ENCODE measurements at regions not wholly inside any gene's neighbourhood (a gene's known extent, or its start where the extent isn't known, plus 50 kb on each side); places are given as distances from the start of the nearest gene placed in this dataset.

- ATAC-seq: no peak
- DNase-seq: no peak
- TF ChIP-seq CTCF (IDR thresholded peaks at IDR 0.05): no peak
- peaks cover 7% of the 10 kb centered on the region for H3K36me3 Mint-ChIP-seq
- H3K27me3 ChIP-seq (ENCODE audit: control insufficient read depth, insufficient read depth, low read length): no peaks in the 10 kb centered on the region
- H3K36me3 ChIP-seq (ENCODE audit: control insufficient read depth, insufficient read depth, low read length): no peaks in the 10 kb centered on the region
- WGBS (ENCODE audit: insufficient coverage): 91% methylated on average over 5 of the region's 5 CpGs
- H3K4me1 ChIP-seq (ENCODE audit: control insufficient read depth, insufficient read depth, low read length): no peaks in the 10 kb centered on the region
- H3K4me3 Mint-ChIP-seq: no peak overlapping the region
- H3K27ac ChIP-seq (ENCODE audit: low read length): no peak overlapping the region
- H3K4me3 ChIP-seq (ENCODE audit: low read length): no peak overlapping the region
- intact Hi-C loops (cut with micrococcal nuclease): no loop called here
- peaks cover 3 to 4% of the 10 kb centered on the region in 2 donors for H3K9me3 Mint-ChIP-seq
- peaks cover 0 to 3% of the 10 kb centered on the region in 2 donors for H3K27me3 Mint-ChIP-seq (ENCODE audit: low read depth in 2 of 2)
- no peaks in the 10 kb centered on the region for H3K9me3 ChIP-seq (ENCODE audit: control insufficient read depth, insufficient read depth, low read length)
- H3K27ac Mint-ChIP-seq: no peak overlapping the region
- H3K4me1 Mint-ChIP-seq: no peaks in the 10 kb centered on the region
Observed at GRCh38 chr13:59415498-59415897, 748.2 kb downstream of the DIAPH3 start.

GRCh38 chr13:59416561-59416960 is 747.2 kb downstream of the DIAPH3 start:
- Mint-ChIP-seq H3K4me3 (no peak overlapping the region), H3K36me3 (peaks cover 7% of the 10 kb centered on the region), H3K4me1 (no peaks in the 10 kb centered on the region), H3K27me3 (ENCODE audit: low read depth in 2 of 2) (no peaks in the 10 kb centered on the region), H3K9me3 (peaks cover 0 to 4% of the 10 kb centered on the region in 2 donors), H3K27ac (no peak overlapping the region)
- DNase-seq: no peak
- H3K27me3 ChIP-seq (ENCODE audit: control insufficient read depth, insufficient read depth, low read length): no peaks in the 10 kb centered on the region
- intact Hi-C loops (cut with micrococcal nuclease): no loop called here
- no peak for ATAC-seq
- no peaks in the 10 kb centered on the region for H3K36me3 ChIP-seq (ENCODE audit: control insufficient read depth, insufficient read depth, low read length)
- H3K4me1 ChIP-seq (ENCODE audit: control insufficient read depth, insufficient read depth, low read length): no peaks in the 10 kb centered on the region
- H3K9me3 ChIP-seq (ENCODE audit: control insufficient read depth, insufficient read depth, low read length): no peaks in the 10 kb centered on the region
- 83% methylated on average over 2 of the region's 2 CpGs for WGBS (ENCODE audit: insufficient coverage)
- H3K27ac ChIP-seq (ENCODE audit: low read length): no peak overlapping the region
- no peak for TF ChIP-seq CTCF (IDR thresholded peaks at IDR 0.05)
- no peak overlapping the region for H3K4me3 ChIP-seq (ENCODE audit: low read length)

- Mint-ChIP-seq H3K36me3 (no peaks in the 10 kb centered on the region), H3K27me3 (ENCODE audit: low read depth in 2 of 2) (no peaks in the 10 kb centered on the region), H3K4me3 (no peak overlapping the region), H3K9me3 (no peaks in the 10 kb centered on the region), H3K4me1 (no peaks in the 10 kb centered on the region), H3K27ac (no peak overlapping the region)
- no peak for TF ChIP-seq CTCF (IDR thresholded peaks at IDR 0.05)
- Histone ChIP-seq H3K36me3 (ENCODE audit: control insufficient read depth, insufficient read depth, low read length) (no peaks in the 10 kb centered on the region), H3K27ac (ENCODE audit: low read length) (no peak overlapping the region), H3K4me1 (ENCODE audit: control insufficient read depth, insufficient read depth, low read length) (no peaks in the 10 kb centered on the region), H3K4me3 (ENCODE audit: low read length) (no peak overlapping the region), H3K9me3 (ENCODE audit: control insufficient read depth, insufficient read depth, low read length) (no peaks in the 10 kb centered on the region), H3K27me3 (ENCODE audit: control insufficient read depth, insufficient read depth, low read length) (no peaks in the 10 kb centered on the region)
- 70% methylated on average over 4 of the region's 4 CpGs for WGBS (ENCODE audit: insufficient coverage)
- intact Hi-C loops (cut with micrococcal nuclease): no loop called here
- DNase-seq (no peak), ATAC-seq (no peak)
Observed at GRCh38 chr13:59422646-59423045, 741.1 kb downstream of the DIAPH3 start.

GRCh38 chr13:59423708-59424340 is 739.9 kb downstream of the DIAPH3 start:
- H3K27ac ChIP-seq (ENCODE audit: low read length): no peak overlapping the region
- H3K4me3 Mint-ChIP-seq: no peak overlapping the region
- TF ChIP-seq CTCF (IDR thresholded peaks at IDR 0.05): no peak

More at GRCh38 chr13:59423708-59424340, 739.9 kb downstream of the DIAPH3 start:
- H3K9me3 Mint-ChIP-seq: no peaks in the 10 kb centered on the region
- DNase-seq (no peak), ATAC-seq (no peak)
- H3K27ac Mint-ChIP-seq: no peak overlapping the region
- no peaks in the 10 kb centered on the region for H3K4me1 Mint-ChIP-seq
- WGBS (ENCODE audit: insufficient coverage): 82% methylated on average over 4 of the region's 4 CpGs
- intact Hi-C loops (cut with micrococcal nuclease): no loop called here
- Histone ChIP-seq H3K27me3 (ENCODE audit: control insufficient read depth, insufficient read depth, low read length) (no peaks in the 10 kb centered on the region), H3K4me3 (ENCODE audit: low read length) (no peak overlapping the region), H3K36me3 (ENCODE audit: control insufficient read depth, insufficient read depth, low read length) (no peaks in the 10 kb centered on the region), H3K9me3 (ENCODE audit: control insufficient read depth, insufficient read depth, low read length) (no peaks in the 10 kb centered on the region), H3K4me1 (ENCODE audit: control insufficient read depth, insufficient read depth, low read length) (no peaks in the 10 kb centered on the region)
- no peaks in the 10 kb centered on the region for H3K27me3 Mint-ChIP-seq (ENCODE audit: low read depth in 2 of 2)
- H3K36me3 Mint-ChIP-seq: no peaks in the 10 kb centered on the region
